ENCODE measurements at regions not wholly inside any gene's neighbourhood (a gene's known extent, or its start where the extent isn't known, plus 50 kb on each side); places are given as distances from the start of the nearest gene placed in this dataset.

- intact Hi-C loops (cut with micrococcal nuclease) = no loop called here
Observed at GRCh38 chr3:84439476-84439875, 519.3 kb upstream of the CADM2 start.

- intact Hi-C loops (cut with micrococcal nuclease) = no loop called here
Observed at GRCh38 chr3:84440291-84440690, 518.5 kb upstream of the CADM2 start.

GRCh38 chr3:84442533-84442932, 516.3 kb upstream of the CADM2 start:
- intact Hi-C loops (cut with micrococcal nuclease) = no loop called here

DNA sequence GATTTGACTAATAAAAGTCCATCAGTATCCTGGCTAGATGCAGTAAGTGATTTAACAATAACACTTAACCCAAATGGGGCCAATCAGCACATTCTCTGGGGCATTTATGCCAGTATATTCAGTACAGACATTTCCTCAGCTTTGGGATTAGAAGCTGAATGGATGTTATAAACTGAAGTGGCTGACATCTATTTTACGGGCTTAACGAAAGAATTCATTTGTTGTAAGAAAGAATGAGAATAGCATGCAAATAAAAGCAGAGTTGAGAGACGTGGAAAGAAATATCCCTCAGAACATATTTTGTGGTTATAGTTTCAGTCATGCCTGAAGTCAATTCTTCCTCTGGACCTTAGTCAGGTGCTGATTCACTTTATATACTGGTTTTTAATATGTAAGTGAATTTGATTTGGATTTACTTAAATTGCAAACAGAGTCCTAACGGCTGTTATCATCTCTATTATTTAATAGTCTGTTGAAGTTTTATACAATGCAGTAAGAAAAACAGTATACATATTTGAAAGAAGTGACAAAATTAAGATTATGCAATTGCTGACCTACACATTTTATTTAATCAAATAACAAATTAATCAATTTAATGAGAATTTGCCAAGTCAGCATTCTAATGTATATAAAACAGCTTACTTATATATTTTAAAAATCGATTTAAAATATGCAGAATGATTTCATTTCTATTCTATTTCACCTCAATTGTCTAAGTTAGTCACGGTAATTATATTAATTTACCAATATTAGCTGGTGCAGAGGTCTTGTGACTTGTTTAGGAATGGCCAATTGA, 513.9 kb upstream of the CADM2 start:
- intact Hi-C loops (cut with micrococcal nuclease) = no loop called here

DNA sequence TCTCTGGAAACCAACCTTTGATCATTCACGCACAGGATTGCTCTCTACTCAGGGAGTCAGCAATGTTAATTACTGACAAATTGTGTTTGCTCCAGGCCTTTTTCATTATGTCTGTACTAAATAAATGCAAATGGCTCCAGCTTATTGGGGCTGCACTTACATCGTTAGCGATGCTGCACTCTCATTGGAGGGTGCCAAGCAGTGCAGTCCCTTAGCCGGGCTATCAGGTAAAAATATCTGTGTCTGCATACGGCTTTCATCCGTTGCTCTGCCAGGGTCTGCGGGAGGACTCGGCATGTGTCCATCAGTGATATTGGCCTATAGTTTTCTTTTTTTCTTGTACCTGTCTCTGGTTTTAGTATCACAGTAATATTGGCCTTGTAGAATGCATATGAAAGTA, 471.5 kb upstream of the CADM2 start:
- intact Hi-C loops (cut with micrococcal nuclease) = no loop called here

GRCh38 chr3:84504761-84505160, 454.0 kb upstream of the CADM2 start:
- intact Hi-C loops (cut with micrococcal nuclease) = no loop called here

GRCh38 chr3:84510007-84510406, 448.8 kb upstream of the CADM2 start:
- intact Hi-C loops (cut with micrococcal nuclease) = no loop called here

- intact Hi-C loops (cut with micrococcal nuclease) = no loop called here
Observed at GRCh38 chr3:84522893-84523292, 435.9 kb upstream of the CADM2 start.

DNA sequence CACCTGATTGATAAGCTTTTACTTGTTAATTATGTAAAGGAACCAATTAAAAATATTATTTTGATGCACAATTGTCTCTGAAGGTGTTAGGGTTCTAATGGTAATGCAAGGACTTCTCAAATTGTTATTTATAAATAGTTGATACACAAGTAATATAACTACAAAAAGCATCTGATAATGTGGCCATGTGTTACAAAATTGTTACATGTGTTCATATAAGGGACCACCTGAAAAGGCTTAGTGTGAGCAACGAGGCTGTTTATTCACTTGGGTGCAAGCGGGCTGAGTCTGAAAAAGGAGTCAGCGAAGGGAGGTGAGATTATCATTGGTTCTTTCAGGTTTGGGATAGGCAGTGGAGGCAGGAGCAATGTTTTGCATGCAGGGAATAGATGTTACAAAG, 421.9 kb upstream of the CADM2 start:
- intact Hi-C loops (cut with micrococcal nuclease) = no loop called here

DNA sequence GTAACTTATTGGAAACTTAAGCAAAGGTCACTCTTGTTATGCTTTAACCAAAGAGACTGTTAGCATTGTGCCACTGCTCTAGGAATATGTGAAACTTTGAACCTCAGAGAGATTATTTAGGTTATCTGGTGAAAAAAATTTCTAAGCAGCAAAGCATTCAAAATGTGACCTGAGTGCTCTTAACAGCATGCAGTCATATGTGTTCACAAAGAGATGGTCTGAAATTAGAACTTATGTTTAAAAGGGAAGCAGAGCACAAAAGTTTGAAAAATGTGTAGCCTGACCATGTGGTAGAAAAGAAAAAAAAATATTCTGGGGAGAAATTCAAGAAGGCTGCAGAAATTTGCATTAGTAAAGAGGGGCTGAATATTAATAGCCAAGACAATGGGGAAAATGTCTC, 420.2 kb upstream of the CADM2 start:
- intact Hi-C loops (cut with micrococcal nuclease) = no loop called here

- intact Hi-C loops (cut with micrococcal nuclease) = no loop called here
Observed at GRCh38 chr3:84547207-84547606, 411.6 kb upstream of the CADM2 start.

- intact Hi-C loops (cut with micrococcal nuclease) = loop anchor here (1.0 kb wide), 1 partner anchor 1028 kb away; no protein-coding TSS in a partner anchor
Observed at GRCh38 chr3:84547971-84548970, 410.5 kb upstream of the CADM2 start.

- intact Hi-C loops (cut with micrococcal nuclease) = no loop called here
Observed at GRCh38 chr3:84555629-84556028, 403.2 kb upstream of the CADM2 start.

DNA sequence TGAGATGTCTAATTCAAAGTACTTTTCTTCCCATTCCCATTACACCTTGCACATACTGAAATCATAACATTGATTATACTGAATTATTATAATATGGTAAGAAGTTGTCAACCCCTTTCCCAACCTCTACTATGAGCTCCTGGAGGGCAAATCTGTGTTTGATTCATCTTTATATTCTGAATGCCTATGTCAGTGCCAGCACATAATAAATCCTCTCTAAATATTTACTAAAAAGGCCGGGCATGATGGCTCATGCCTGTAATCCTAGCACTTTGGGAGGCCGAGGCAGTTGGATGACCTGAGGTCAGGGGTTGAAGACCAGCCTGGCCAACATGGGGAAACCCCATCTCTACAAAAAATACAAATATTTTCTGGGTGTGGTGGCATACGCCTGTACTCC, 392.5 kb upstream of the CADM2 start:
- intact Hi-C loops (cut with micrococcal nuclease) = no loop called here

DNA sequence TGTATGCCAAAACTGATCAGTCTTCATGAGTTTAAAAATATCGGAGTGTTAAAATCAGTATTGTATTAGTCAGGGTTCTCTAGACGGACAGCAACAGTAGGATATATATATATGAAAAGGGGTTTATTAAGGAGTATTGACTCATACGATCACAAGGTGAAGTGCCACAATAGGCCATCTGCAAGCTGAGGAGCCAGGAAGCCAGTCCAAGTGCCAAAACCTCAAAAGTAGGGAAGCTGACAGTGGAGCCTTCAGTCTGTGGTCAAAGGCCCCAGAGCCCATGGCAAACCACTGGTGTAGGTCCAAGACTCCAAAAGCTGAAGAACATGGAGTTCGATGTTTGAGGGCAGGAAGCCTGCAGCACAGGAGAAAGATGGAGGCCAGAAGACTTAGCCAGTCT, 391.0 kb upstream of the CADM2 start:
- intact Hi-C loops (cut with micrococcal nuclease) = no loop called here

GRCh38 chr3:84573962-84574361, 384.8 kb upstream of the CADM2 start:
- intact Hi-C loops (cut with micrococcal nuclease) = no loop called here

- intact Hi-C loops (cut with micrococcal nuclease) = no loop called here
Observed at GRCh38 chr3:84586427-84586826, 372.4 kb upstream of the CADM2 start.

DNA sequence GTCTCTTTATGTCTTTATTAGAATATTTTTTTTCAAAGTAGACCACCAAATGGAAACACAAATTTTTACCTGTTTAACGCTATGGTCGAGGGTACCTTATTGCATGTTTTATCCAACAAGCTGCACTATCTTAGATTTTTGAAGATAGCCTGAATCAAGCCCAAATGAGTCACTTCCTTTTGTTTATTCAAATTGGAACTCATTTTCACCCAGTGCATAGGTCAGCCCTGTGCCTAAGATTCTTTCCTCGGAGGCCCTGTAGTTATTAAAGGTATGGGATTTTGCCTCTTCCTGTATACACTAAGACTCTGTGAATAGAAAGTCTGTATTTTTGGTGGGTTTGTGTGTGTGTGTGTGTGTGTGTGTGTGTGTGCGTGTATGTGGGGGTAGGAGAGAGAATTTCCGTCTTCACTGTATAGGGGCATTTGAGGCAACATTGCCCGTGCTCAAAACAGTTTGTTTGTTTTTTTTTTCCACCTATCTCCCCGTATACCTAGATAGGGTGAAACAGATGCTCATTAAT, 358.0 kb upstream of the CADM2 start:
- intact Hi-C loops (cut with micrococcal nuclease) = no loop called here

DNA sequence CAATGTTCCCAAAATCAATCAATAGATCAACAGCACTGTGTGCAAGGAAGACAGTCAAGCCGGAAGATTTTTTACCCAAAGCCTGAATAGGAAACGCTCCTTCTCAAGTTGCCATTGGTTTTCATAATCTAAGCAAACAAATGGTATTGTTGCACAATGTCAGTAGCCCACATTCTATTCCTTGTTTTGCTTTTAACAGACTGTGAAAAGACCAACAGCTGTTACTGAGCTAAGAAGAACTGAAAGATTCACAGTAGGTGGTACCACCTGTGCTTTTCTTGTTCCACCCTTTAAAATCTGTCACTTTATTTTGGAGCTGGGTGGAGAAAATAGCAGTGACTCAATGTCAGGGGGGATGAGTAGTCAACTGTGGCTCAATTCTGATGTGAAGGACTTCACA, 357.5 kb upstream of the CADM2 start:
- intact Hi-C loops (cut with micrococcal nuclease) = no loop called here

DNA sequence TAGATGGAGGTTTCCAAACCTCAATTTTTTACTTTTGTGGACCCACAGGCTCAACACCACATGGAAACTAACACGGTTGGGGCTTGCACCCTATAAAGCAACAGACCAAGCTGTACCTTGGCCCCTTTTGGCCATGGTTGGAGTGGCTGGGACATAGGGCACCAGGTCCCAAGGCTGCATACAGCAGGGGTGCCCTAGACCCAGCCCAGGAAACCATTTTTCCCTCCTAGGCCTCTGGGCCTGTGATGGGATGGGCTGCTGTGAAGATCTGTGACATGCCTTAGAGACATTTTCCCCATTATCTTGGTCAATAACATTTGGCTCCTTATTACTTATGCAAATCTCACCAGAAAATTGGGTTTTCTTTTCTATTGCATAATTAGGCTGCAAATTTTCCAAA, 337.0 kb upstream of the CADM2 start:
- intact Hi-C loops (cut with micrococcal nuclease) = no loop called here

DNA sequence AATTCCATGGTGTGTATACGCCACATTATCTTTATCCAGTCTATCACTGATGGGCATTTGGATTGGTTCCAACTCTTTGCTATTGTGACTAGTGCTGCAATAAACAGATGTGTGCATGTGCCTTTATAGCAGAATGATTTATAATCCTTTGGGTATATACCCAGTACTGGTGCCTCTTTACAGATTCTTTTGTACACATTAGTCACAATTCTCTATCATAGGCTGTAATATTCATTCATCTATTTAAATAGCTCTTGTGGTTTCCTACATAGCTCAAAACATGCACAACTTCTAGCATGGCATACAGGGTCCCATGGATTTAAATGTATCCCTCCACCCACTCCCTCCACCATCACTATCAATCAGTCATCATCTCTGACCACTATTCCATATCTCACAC, 324.1 kb upstream of the CADM2 start:
- intact Hi-C loops (cut with micrococcal nuclease) = no loop called here

DNA sequence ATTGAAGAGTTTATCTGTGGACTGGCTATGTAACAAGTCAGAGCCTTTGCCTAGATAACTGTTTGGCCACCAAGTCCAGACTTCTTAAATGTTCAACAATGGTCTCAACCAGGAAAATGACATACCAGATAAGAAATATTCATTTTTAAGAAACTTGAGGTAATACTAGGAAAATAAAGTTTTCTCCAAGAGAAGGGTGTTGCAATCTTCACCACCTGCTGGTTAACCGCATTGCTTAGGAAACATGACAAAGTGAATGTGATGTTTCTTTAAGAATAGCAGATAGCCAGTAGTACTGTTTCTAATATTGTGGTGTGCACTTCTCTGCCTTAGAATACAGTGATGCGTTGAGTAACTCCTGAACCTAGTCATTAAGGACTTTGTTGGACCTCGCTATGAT, 321.5 kb upstream of the CADM2 start:
- intact Hi-C loops (cut with micrococcal nuclease) = no loop called here

All from T-helper 2 cell treated with Interferon-gamma antibody and Interleukin-4, amounts not matched to agents 100 ng/mL and 5 ng/mL, for 36 hours (primary cell).